SK-N-SH (cell line): ENCODE measurements at regions not wholly inside any gene's neighbourhood (a gene's known extent, or its start where the extent isn't known, plus 50 kb on each side); places are given as distances from the start of the nearest gene placed in this dataset.

Experiments used
- CTCF ChIA-PET: fragments of 300-600, 350-600 bp; formaldehyde crosslinking; extraction: SDS; loops from one replicate; lab custom pipeline; 2021; lab: Yijun Ruan, JAX
- POLR2A ChIA-PET: fragments of 350-600 bp; sonication (Branson Sonifier 250); formaldehyde crosslinking; extraction: SDS; loops from one replicate; lab custom pipeline; 2020; ENCODE audit warnings: antibody characterized with exemption, inconsistent platforms; lab: Yijun Ruan, JAX
- DNase-seq: peaks from one replicate; pipeline ENCODE4 v3.0.0; 2012
- H2AFZ ChIP-seq: fragments of 200-600 bp; sonication (generic); 2 replicates; pipeline ENCODE4 v1.8.1; 2016; ENCODE audit warnings: antibody characterized with exemption, mild to moderate bottlenecking, low read depth
- H3F3A ChIP-seq: fragments of 200-600 bp; sonication (generic); replicated peaks from 2 replicates; pipeline ENCODE3; 2016; ENCODE audit warnings: antibody characterized with exemption, mild to moderate bottlenecking; ENCODE audit not compliant: insufficient read depth
- H3K27ac ChIP-seq, 2 experiments: fragments of 200-500 bp in 1 of 2; fragments of 200-600 bp in 1 of 2; sonication (Bioruptor generic) in 1 of 2; sonication (generic), shearing (Covaris generic) in 1 of 2; 2 replicates each; pipeline versions ENCODE4 v1.5.1 to v1.6.1; 2014 to 2016; ENCODE audit warnings: low read depth in 2 of 2, inconsistent platforms in 1 of 2, low read length in 1 of 2, mild to moderate bottlenecking in 1 of 2, mixed read lengths in 1 of 2
- H3K27me3 ChIP-seq: fragments of 200-600 bp; sonication (generic), shearing (Covaris generic); 2 replicates; pipeline ENCODE4 v1.6.1; 2016; ENCODE audit warnings: mixed run types; ENCODE audit not compliant: insufficient read depth
- H3K36me3 ChIP-seq, 2 experiments: fragments of 200-500 bp in 1 of 2; fragments of 200-600 bp in 1 of 2; sonication (Bioruptor generic) in 1 of 2; sonication (generic) in 1 of 2; replicated peaks in 1 of 2; 2 replicates each; pipeline versions ENCODE3 to v1.5.1; 2014 to 2016; ENCODE audit warnings: low read length in 1 of 2, mild to moderate bottlenecking in 1 of 2; ENCODE audit not compliant: insufficient read depth in 2 of 2, control insufficient read depth in 1 of 2
- H3K4me1 ChIP-seq, 2 experiments: fragments of 200-500 bp in 1 of 2; fragments of 200-600 bp in 1 of 2; sonication (Bioruptor generic) in 1 of 2; sonication (generic), shearing (Covaris generic) in 1 of 2; 2 replicates each; pipeline versions ENCODE4 v1.5.1 to v1.6.1; 2014 to 2016; ENCODE audit warnings: low read depth in 1 of 2, low read length in 1 of 2, mixed run types in 1 of 2; ENCODE audit not compliant: insufficient read depth in 2 of 2, control insufficient read depth in 1 of 2
- H3K4me2 ChIP-seq: fragments of 200-600 bp; sonication (generic), shearing (Covaris generic); 2 replicates; pipeline ENCODE4 v1.6.1; 2017; ENCODE audit warnings: mixed run types
- H3K4me3 ChIP-seq, 2 experiments: fragments of 200-500 bp in 1 of 2; fragments of 200-600 bp in 1 of 2; sonication (Bioruptor generic) in 1 of 2; sonication (generic), shearing (Covaris generic) in 1 of 2; 2 replicates each; pipeline versions ENCODE4 v1.5.1 to v1.8.1; 2014 to 2016; ENCODE audit warnings: low read depth in 2 of 2, inconsistent platforms in 1 of 2, low read length in 1 of 2, mild to moderate bottlenecking in 1 of 2, mixed read lengths in 1 of 2, moderate library complexity in 1 of 2
- H3K79me2 ChIP-seq: fragments of 200-600 bp; sonication (generic); 2 replicates; pipeline ENCODE4 v1.8.1; 2017; ENCODE audit warnings: mild to moderate bottlenecking; ENCODE audit not compliant: insufficient read depth
- H3K9ac ChIP-seq: fragments of 200-600 bp; sonication (generic); 2 replicates; pipeline ENCODE4 v1.6.1; 2017; ENCODE audit warnings: mixed run types
- H3K9me2 ChIP-seq: fragments of 200-600 bp; sonication (generic); 2 replicates; pipeline ENCODE4 v1.6.1; 2017; ENCODE audit warnings: mixed run types
- H3K9me3 ChIP-seq: fragments of 200-600 bp; sonication (generic); 2 replicates; pipeline ENCODE4 v1.6.1; 2017; ENCODE audit warnings: mixed run types, mild to moderate bottlenecking, moderate library complexity
- H4K20me1 ChIP-seq: fragments of 200-600 bp; sonication (generic); 2 replicates; pipeline ENCODE4 v1.6.1; 2017; ENCODE audit warnings: mild to moderate bottlenecking, mixed run types; ENCODE audit not compliant: insufficient read depth
- CTCF ChIP-seq: fragments of 200-600 bp; sonication (generic); IDR thresholded peaks from 2 replicates; pipeline ENCODE4 v1.6.1; 2017; ENCODE audit warnings: antibody characterized with exemption, mild to moderate bottlenecking, moderate library complexity
- ELF1 ChIP-seq: IDR thresholded peaks from 2 replicates; pipeline ENCODE4 v1.4.0; 2012
- FOXJ3 ChIP-seq: sonication (generic); formaldehyde crosslinking; IDR thresholded peaks from 2 replicates; pipeline ENCODE4 v1.5.1; 2020; ENCODE audit warnings: mild to moderate bottlenecking, missing genetic modification reagents
- FOXM1 ChIP-seq: IDR thresholded peaks from 2 replicates; pipeline ENCODE4 v1.4.0; 2012; ENCODE audit warnings: low read depth, mild to moderate bottlenecking
- GABPA ChIP-seq: IDR thresholded peaks from 2 replicates; pipeline ENCODE4 v1.4.0; 2012; ENCODE audit warnings: low read depth, mild to moderate bottlenecking
- JUND ChIP-seq: IDR thresholded peaks from 2 replicates; pipeline ENCODE4 v1.4.0; 2012
- MAX ChIP-seq: IDR thresholded peaks from 2 replicates; pipeline ENCODE4 v1.4.0; 2012; ENCODE audit warnings: low read depth
- MEF2A ChIP-seq: IDR thresholded peaks from 2 replicates; pipeline ENCODE4 v1.4.0; 2012; ENCODE audit warnings: low read depth, borderline replicate concordance
- PBX3 ChIP-seq: IDR thresholded peaks from 2 replicates; pipeline ENCODE4; 2012
- POLR2AphosphoS5 ChIP-seq: IDR thresholded peaks from 2 replicates; pipeline ENCODE4 v1.6.1; 2012; ENCODE audit warnings: low read depth, low read length
- RCOR1 ChIP-seq: fragments of 150-350 bp; IDR thresholded peaks from 2 replicates; pipeline ENCODE4 v1.6.1; 2017; ENCODE audit warnings: antibody characterized with exemption, low read length
- REST ChIP-seq: IDR thresholded peaks from 2 replicates; pipeline ENCODE4 v1.6.1; 2012; ENCODE audit warnings: mild to moderate bottlenecking, low read depth, low read length, moderate library complexity
- RFX5 ChIP-seq: IDR thresholded peaks from 2 replicates; pipeline ENCODE4 v1.6.1; 2012; ENCODE audit warnings: mild to moderate bottlenecking, improper control_type of control experiment, low read length
- RXRA ChIP-seq: IDR thresholded peaks from 2 replicates; pipeline ENCODE4 v1.4.0; 2012; ENCODE audit warnings: low read depth, mild to moderate bottlenecking, borderline replicate concordance
- SIN3A ChIP-seq: IDR thresholded peaks from 2 replicates; pipeline ENCODE4 v1.6.1; 2012; ENCODE audit warnings: low read depth, mild to moderate bottlenecking, low read length, moderate library complexity, borderline replicate concordance
- SMC3 ChIP-seq: IDR thresholded peaks from 2 replicates; pipeline ENCODE4 v1.6.1; 2012; ENCODE audit warnings: low read depth, low read length, improper control_type of control experiment
- TAF1 ChIP-seq: IDR thresholded peaks from 2 replicates; pipeline ENCODE4 v1.6.1; 2012; ENCODE audit warnings: low read depth, mild to moderate bottlenecking, low read length, moderate library complexity, borderline replicate concordance
- USF2 ChIP-seq: fragments of 150-350 bp; IDR thresholded peaks from 2 replicates; pipeline ENCODE4 v1.6.1; 2017; ENCODE audit warnings: antibody characterized with exemption, low read length, low read depth, borderline replicate concordance
- YY1 ChIP-seq: IDR thresholded peaks from 2 replicates; pipeline ENCODE4 v1.4.0; 2012; ENCODE audit warnings: low read depth, mild to moderate bottlenecking
- WGBS: methylation state at CpG from one replicate; pipeline ENCODE4 v1.1.6; 2017; ENCODE audit warnings: low lambda C conversion rate; 5-methylcytosine and 5-hydroxymethylcytosine counted together

- TF ChIP-seq RCOR1: no peak
- TF ChIP-seq JUND: no peak
- no peak for TF ChIP-seq REST
Measured at GRCh38 chr13:89903115-89903514, 1444.4 kb upstream of the MIR17HG start (continued).

- Histone ChIP-seq H3K27ac (no peak overlapping the region), H4K20me1 (no peaks in the 10 kb centered on the region), H2AFZ (no peak overlapping the region), H3K9me3 (no peaks in the 10 kb centered on the region), H3K79me2 (no peaks in the 10 kb centered on the region), H3K4me1 (no peaks in the 10 kb centered on the region), H3K9me2 (no peaks in the 10 kb centered on the region), H3K4me3 (no peak overlapping the region), H3K4me2 (no peak overlapping the region), H3K27me3 (no peaks in the 10 kb centered on the region), H3K9ac (no peak overlapping the region), H3K36me3 (no peaks in the 10 kb centered on the region), H3F3A (no peaks in the 10 kb centered on the region)
- ChIA-PET POLR2A (no interaction called here), CTCF (interaction anchor here (0.9 kb wide), 1 partner anchor 15 kb away, joined by 4 read pairs; no protein-coding TSS in a partner anchor)
- TF ChIP-seq GABPA (no peak), RXRA (no peak), FOXJ3 (CRISPR knock-in tag) (no peak), FOXM1 (no peak), TAF1 (no peak), RFX5 (no peak), USF2 (no peak), POLR2AphosphoS5 (no peak), YY1 (no peak), ELF1 (no peak), PBX3 (no peak), SMC3 (no peak), MAX (no peak), CTCF (no peak), MEF2A (no peak), SIN3A (no peak), RCOR1 (no peak)
- 60% methylated on average over 3 of the region's 12 CpGs for WGBS
- DNase-seq: no peak
Measured at GRCh38 chr13:89910166-89910565, 1437.3 kb upstream of the MIR17HG start.
